ENCODE measurements at regions not wholly inside any gene's neighbourhood (a gene's known extent, or its start where the extent isn't known, plus 50 kb on each side); places are given as distances from the start of the nearest gene placed in this dataset.

- no peak for DNase-seq (ENCODE audit: low spot score)
Observed at GRCh38 chr12:118850244-118850825, 131.0 kb upstream of the SRRM4 start.

GRCh38 chr12:118851891-118852290 is 129.4 kb upstream of the SRRM4 start:
- DNase-seq (ENCODE audit: low spot score) = no peak

DNA sequence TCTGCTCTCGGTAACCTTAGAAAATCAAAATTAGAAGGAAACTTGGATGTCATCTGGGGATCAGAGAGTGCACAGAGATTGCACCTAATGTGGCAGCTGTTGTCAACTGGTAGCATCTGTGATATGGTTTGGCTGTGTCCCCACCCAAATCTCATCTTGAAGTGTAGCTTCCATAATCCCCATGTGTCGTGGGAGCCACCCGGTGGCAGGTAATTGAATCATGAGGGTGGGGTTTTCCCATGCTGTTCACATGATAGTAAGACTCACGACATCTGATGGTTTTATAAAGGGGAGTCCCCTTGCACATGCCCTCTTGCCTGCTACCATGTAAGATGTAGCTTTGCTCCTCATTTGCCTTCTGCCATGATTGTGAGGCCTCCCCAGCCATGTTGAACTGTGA is 127.7 kb upstream of the SRRM4 start:
- DNase-seq (ENCODE audit: low spot score) = no peak

GRCh38 chr12:118855858-118856257 is 125.5 kb upstream of the SRRM4 start:
- DNase-seq (ENCODE audit: low spot score) = no peak

DNA sequence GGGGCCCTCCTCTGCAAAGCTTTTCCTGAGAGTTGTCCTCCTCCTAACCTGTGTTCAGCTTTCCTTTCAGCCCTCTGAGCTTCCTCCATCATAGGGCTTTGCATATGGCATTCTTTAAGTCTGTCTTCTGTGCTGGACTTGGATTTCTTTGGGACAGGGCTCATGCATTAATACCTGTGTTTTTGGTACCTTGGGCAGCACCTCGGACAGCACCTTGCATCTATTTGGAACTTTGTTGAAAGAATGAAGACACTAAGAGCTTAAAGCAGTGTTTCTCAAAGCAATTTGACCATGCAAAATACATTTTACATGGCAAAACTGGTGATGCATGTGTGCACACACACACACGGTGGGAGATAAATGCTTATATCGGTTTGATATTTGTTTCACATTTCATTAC is 115.0 kb upstream of the SRRM4 start:
- DNase-seq (ENCODE audit: low spot score) = no peak

DNA sequence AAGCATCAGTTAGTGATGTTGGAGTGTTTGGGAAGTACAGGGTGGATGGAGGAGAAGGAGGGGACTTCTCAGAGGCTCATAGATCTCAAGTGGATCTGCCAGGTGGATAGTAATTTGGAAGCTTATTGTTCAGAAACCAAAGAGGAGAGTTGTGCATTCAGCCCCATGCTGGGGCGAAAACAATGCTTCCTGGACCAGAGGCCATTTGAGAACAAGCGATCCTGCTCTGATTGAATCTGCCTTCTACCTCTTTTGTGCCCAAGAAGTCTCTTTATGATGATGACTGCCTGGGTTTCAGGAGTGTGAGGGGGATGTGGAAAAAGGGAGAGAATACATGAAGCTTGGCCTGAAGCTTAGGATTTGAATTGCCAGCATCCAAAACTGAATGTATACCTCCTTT is 110.8 kb upstream of the SRRM4 start:
- no peak for DNase-seq (ENCODE audit: low spot score)

DNA sequence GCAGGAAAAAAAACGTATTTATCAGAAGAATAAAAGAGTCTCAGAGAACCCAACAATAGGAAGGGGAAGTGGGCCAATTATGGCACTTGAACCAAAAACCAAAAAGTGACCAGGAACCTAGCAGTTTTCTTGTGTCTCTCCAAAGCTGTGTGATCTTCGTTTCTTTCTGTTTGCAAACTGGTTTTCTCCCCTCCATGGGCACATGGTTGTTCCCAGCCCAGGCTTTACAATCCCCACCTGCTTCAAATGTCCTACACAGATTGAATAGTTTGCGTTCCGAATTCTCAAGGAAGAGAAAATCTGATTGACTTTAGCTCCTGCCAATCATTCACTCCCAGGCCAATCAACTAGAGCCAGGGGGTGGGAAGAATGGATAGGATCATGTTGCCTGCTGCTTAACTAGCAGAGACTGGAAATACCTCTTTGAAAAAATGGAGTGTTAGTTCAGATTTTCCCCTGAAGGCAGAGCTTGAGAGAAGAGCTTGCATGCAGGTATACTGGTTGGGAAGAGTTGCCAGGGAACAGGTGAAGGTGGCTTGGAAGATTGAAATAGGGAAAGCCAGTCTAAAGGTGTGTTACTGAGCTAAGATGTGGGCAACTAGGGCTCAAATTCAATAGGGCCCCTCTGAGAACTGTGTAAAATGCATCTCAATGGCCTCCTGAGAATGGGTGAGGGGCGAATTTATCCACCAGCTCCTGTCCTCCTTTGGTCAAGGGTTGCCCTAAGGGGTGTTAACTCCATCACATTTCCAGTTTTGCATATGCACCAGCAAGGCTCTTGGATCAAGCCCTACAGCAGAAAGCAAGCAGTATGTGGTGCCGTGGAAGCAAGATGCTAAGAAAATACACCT is 106.4 kb upstream of the SRRM4 start:
- DNase-seq (ENCODE audit: low spot score) = no peak

DNA sequence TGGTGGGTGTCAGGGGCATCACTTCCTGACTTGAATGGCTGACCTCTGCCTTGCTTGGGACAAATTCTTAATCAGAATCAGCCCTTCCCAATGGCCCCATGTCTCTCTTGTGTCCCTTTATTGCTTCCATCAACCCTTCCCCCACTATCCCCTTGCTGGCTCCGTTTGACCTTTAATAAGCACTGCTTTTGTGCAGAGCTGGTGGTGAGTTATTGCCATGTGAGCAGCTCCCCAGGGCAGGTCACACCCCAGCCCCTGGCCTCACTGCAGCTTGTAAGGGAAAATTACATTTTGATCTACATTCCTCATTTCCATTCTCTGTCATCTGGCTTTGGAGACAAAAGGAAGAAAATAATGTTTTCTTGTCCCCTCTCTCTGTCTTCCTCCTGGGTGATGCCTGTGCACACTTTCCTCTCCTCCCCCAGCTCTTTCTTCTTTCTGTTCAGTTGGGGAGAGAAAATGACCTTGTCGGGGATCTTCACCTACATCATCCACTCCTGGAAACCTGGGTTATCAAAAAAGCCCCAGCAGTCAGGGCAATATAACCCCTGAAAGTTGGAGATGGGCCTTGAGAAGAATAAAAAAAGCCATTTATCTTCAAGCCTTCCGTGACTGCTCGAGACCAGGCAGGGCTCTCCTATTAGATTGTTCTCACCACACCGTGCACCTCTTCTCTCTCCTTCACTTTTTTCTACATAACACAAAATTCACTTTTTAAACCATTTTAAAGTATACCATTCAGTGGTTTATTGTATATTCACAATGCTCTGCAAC is 100.4 kb upstream of the SRRM4 start:
- no peak for DNase-seq (ENCODE audit: low spot score)

- DNase-seq (ENCODE audit: low spot score) = no peak
Observed at GRCh38 chr12:118884226-118884625, 97.1 kb upstream of the SRRM4 start.

DNA sequence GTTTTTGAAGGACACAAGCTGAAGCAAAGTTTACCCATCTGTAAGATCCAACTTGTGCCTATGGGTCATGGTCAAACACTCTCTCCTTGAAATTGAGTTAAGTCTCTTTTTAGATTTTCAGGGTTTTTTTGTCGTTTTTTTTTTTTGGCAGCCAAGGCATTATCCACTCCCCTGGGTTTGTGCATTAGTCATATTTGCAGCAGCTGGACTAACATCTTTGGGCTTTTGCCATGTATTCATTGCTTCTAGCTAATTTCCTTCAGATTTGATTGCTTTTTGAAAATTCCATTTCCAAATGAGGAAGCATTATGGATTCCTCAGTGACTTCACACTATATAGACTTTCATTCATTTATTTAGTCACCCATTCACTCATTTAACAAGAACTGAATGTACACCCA is 80.3 kb upstream of the SRRM4 start:
- DNase-seq (ENCODE audit: low spot score) = no peak

- DNase-seq (ENCODE audit: low spot score) = no peak
Observed at GRCh38 chr12:118908811-118909210, 72.5 kb upstream of the SRRM4 start.

- no peak for DNase-seq (ENCODE audit: low spot score)
Observed at GRCh38 chr12:118912697-118913270, 68.6 kb upstream of the SRRM4 start.

- DNase-seq (ENCODE audit: low spot score) = no peak
Observed at GRCh38 chr12:118921761-118922160, 59.6 kb upstream of the SRRM4 start.

DNA sequence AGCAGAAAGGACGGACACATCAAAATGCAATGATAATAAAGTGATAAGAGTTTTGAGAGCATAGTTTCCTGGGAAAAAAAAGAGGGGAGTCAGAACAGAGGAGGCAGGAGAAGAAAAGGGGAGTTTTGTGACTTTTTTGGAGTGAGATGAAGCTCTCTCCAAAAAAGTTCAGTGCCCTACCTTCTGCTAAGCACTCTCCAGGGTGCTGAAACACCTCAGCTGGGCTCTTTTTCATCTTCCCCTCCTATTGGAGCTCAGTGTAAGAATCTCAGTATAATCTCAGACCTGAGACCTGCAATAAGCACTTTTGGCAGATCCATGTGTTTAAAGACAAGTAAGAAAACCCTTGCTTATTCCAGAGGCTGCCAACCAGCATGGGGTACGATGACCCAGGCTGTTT is 58.9 kb upstream of the SRRM4 start:
- no peak for DNase-seq (ENCODE audit: low spot score)

DNA sequence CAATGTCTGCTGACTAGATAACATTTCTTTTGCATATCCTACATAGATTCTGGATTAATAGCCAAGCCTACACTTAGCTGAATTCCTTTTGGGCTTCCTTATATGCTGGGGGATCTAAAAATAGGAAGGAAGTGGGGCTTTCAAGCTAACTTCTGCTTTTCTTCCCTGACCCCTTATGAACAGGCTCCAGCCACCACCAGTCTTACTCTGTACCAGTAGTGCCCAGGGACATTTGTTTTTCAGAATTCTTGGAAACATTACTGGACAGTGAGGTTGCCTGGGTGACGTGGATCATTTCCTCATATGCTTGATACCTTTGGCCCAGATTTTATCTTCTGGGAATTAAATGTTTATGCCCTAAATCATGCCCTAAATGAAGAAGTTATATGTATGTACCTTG is 55.9 kb upstream of the SRRM4 start:
- DNase-seq (ENCODE audit: low spot score) = no peak

DNA sequence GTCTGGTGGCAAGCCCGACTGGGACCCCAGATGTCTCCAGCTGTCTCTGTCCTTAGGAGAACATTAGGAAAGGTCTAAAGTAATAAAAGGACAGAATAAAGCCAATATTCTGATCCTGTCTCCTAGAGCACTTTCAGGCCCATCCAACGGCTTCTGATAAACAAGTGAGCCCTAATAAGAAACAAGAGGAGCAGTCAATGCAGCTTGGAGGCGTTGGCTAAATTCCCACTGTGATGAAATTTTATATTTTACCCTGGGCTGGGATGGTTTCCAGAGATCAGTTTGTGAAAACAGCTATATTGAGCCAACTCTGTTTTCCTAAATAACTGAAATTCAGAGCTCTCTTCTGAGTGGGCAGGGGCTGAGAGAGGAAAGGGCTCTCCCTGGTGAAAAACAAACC is 55.5 kb upstream of the SRRM4 start:
- DNase-seq (ENCODE audit: low spot score) = no peak

Data from A172 (cell line).